ENCODE measurements at regions not wholly inside any gene's neighbourhood (a gene's known extent, or its start where the extent isn't known, plus 50 kb on each side); places are given as distances from the start of the nearest gene placed in this dataset.
"Not testable (repeated sequence)": the region's sequence is repeated elsewhere in the genome, so short reads cannot be mapped to it uniquely, and the experiment has no call there.

GRCh38 chr13:88436974-88437373 lies 765.8 kb downstream of the SLITRK5 start:
- DNase-seq = no peak

- DNase-seq = no peak
Measured at GRCh38 chr13:88450515-88450914, 779.3 kb downstream of the SLITRK5 start.

- no peak for DNase-seq
Measured at GRCh38 chr13:88456151-88456550, 785.0 kb downstream of the SLITRK5 start.

GRCh38 chr13:88459331-88459730 lies 788.2 kb downstream of the SLITRK5 start:
- DNase-seq = no peak

- DNase-seq = no peak
Measured at GRCh38 chr13:88461272-88462009, 790.3 kb downstream of the SLITRK5 start.

- DNase-seq = no peak
Measured at GRCh38 chr13:88464851-88465250, 793.7 kb downstream of the SLITRK5 start.

GRCh38 chr13:88472316-88472715 lies 801.1 kb downstream of the SLITRK5 start:
- no peak for DNase-seq

GRCh38 chr13:88483202-88483601 lies 812.0 kb downstream of the SLITRK5 start:
- DNase-seq = no peak

- no peak for DNase-seq
Measured at GRCh38 chr13:88507909-88508308, 836.7 kb downstream of the SLITRK5 start.

GRCh38 chr13:88512993-88513392 lies 841.8 kb downstream of the SLITRK5 start:
- DNase-seq = not testable (repeated sequence)

- DNase-seq = no peak
Measured at GRCh38 chr13:88526186-88526852, 855.1 kb downstream of the SLITRK5 start.

- no peak for DNase-seq
Measured at GRCh38 chr13:88526853-88527215, 855.7 kb downstream of the SLITRK5 start.

- DNase-seq = no peak
Measured at GRCh38 chr13:88541994-88542393, 870.8 kb downstream of the SLITRK5 start.

- no peak for DNase-seq
Measured at GRCh38 chr13:88544836-88545235, 873.7 kb downstream of the SLITRK5 start.

GRCh38 chr13:88552966-88553365 lies 881.8 kb downstream of the SLITRK5 start:
- no peak for DNase-seq

GRCh38 chr13:88565566-88565965 lies 894.4 kb downstream of the SLITRK5 start:
- DNase-seq = no peak

GRCh38 chr13:88585861-88586260 lies 914.7 kb downstream of the SLITRK5 start:
- DNase-seq = no peak

- DNase-seq = no peak
Measured at GRCh38 chr13:88586263-88586662, 915.1 kb downstream of the SLITRK5 start.

- no peak for DNase-seq
Measured at GRCh38 chr13:88590574-88590973, 919.4 kb downstream of the SLITRK5 start.

GRCh38 chr13:88592105-88592504 lies 920.9 kb downstream of the SLITRK5 start:
- DNase-seq = no peak

- no peak for DNase-seq
Measured at GRCh38 chr13:88601949-88602348, 930.8 kb downstream of the SLITRK5 start.

- no peak for DNase-seq
Measured at GRCh38 chr13:88602786-88603777, 931.9 kb downstream of the SLITRK5 start.

GRCh38 chr13:88617176-88617575 lies 946.0 kb downstream of the SLITRK5 start:
- no peak for DNase-seq

Measured in NCI-H2107 (cell line).